DMS153 treated with DMSO at 0.1 percent for 48 hours (cell line): ENCODE measurements at regions not wholly inside any gene's neighbourhood (a gene's known extent, or its start where the extent isn't known, plus 50 kb on each side); places are given as distances from the start of the nearest gene placed in this dataset.
"Not testable (repeated sequence)": the region's sequence is repeated elsewhere in the genome, so short reads cannot be mapped to it uniquely, and the experiment has no call there.

Experiments
- DNase-seq: peaks from one replicate; lab custom pipeline; 2025; ENCODE audit not compliant: unreplicated experiment; lab: John Stamatoyannopoulos, UW

GRCh38 chr11:46223252-46223513 lies 54.3 kb upstream of the CREB3L1 start:
- no peak for DNase-seq

- DNase-seq = no peak
Measured at GRCh38 chr11:46222490-46223251, 54.8 kb upstream of the CREB3L1 start.

- DNase-seq = no peak
Measured at GRCh38 chr11:46220313-46220712, 57.1 kb upstream of the CREB3L1 start.

GRCh38 chr11:46216765-46217089 lies 60.7 kb upstream of the CREB3L1 start:
- no peak for DNase-seq

- DNase-seq = peak; percentile 53
Measured at GRCh38 chr11:46216019-46216764, 61.3 kb upstream of the CREB3L1 start.

GRCh38 chr11:46215208-46215931 lies 62.1 kb upstream of the CREB3L1 start:
- no peak for DNase-seq

- DNase-seq = no peak
Measured at GRCh38 chr11:46212720-46213119, 64.7 kb upstream of the CREB3L1 start.

GRCh38 chr11:46210856-46211255 lies 66.6 kb upstream of the CREB3L1 start:
- DNase-seq = no peak

- DNase-seq = no peak
Measured at GRCh38 chr11:46210133-46210636, 67.3 kb upstream of the CREB3L1 start.

GRCh38 chr11:46209624-46210023 lies 67.8 kb upstream of the CREB3L1 start:
- DNase-seq = not testable (repeated sequence)

- DNase-seq = no peak
Measured at GRCh38 chr11:46208803-46209202, 68.7 kb upstream of the CREB3L1 start.

GRCh38 chr11:46207270-46207669 lies 70.2 kb upstream of the CREB3L1 start:
- DNase-seq = no peak

- DNase-seq = not testable (repeated sequence)
Measured at GRCh38 chr11:46204415-46204814, 73.0 kb upstream of the CREB3L1 start.

- DNase-seq = no peak
Measured at GRCh38 chr11:46203746-46204145, 73.7 kb upstream of the CREB3L1 start.

GRCh38 chr11:46202696-46203391 lies 74.6 kb upstream of the CREB3L1 start:
- DNase-seq = no peak

- DNase-seq = no peak
Measured at GRCh38 chr11:46202149-46202548, 75.3 kb upstream of the CREB3L1 start.

GRCh38 chr11:46200537-46201281 lies 76.8 kb upstream of the CREB3L1 start:
- no peak for DNase-seq

- no peak for DNase-seq
Measured at GRCh38 chr11:46198245-46199240, 77.3 kb upstream of the PHF21A start.

GRCh38 chr11:46197421-46197820 lies 76.2 kb upstream of the PHF21A start:
- DNase-seq = no peak
